ENCODE measurements at regions not wholly inside any gene's neighbourhood (a gene's known extent, or its start where the extent isn't known, plus 50 kb on each side); places are given as distances from the start of the nearest gene placed in this dataset.

DNA sequence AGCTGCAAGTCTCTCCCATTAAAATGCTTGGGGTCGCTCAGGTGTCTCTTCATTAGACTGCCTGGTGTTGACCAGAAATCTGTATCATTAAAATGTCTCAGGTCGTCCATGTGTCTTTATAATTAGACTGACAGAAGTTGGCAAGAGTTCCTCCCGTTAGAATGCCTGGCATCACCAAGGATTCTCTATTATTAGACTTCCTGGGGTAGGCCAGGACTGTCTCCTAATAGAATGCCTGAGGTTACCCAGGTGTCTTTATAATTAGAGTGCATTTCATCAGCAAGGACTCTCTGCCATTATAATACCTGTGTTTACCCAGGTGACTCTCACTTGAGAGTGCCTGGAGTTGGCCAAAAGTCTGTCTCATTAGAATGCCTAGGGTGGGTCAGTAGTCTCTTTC, 1537.2 kb downstream of the UQCRFS1 start:
- Histone ChIP-seq H3K27ac (no peak overlapping the region), H3K4me1 (peaks cover 36 to 44% of the 10 kb centered on the region in 2 donors), H3K9me3 (no peaks in the 10 kb centered on the region), H3K27me3 (no peaks in the 10 kb centered on the region), H3K4me3 (no peak overlapping the region), H3K36me3 (no peaks in the 10 kb centered on the region)
- in situ Hi-C loops (cut with MboI; ENCODE audit: low sequenced_read_pairs in 4 of 4), result no loop called here
- DNase-seq (no peak), ATAC-seq (no peak)
- no peak for TF ChIP-seq POLR2A (IDR thresholded peaks at IDR 0.05)
- TF ChIP-seq, protein P1, sequence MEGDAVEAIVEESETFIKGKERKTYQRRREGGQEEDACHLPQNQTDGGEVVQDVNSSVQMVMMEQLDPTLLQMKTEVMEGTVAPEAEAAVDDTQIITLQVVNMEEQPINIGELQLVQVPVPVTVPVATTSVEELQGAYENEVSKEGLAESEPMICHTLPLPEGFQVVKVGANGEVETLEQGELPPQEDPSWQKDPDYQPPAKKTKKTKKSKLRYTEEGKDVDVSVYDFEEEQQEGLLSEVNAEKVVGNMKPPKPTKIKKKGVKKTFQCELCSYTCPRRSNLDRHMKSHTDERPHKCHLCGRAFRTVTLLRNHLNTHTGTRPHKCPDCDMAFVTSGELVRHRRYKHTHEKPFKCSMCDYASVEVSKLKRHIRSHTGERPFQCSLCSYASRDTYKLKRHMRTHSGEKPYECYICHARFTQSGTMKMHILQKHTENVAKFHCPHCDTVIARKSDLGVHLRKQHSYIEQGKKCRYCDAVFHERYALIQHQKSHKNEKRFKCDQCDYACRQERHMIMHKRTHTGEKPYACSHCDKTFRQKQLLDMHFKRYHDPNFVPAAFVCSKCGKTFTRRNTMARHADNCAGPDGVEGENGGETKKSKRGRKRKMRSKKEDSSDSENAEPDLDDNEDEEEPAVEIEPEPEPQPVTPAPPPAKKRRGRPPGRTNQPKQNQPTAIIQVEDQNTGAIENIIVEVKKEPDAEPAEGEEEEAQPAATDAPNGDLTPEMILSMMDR (IDR thresholded peaks at IDR 0.05 in 4 of 5, conservative IDR thresholded peaks at IDR 0.05 in 1 of 5), result no peak
- intact Hi-C loops (cut with DNase I; ENCODE audit: low total_unique reads), result loop anchor here (5.0 kb wide), 1 partner anchor 117 kb away; no protein-coding TSS in a partner anchor

DNA sequence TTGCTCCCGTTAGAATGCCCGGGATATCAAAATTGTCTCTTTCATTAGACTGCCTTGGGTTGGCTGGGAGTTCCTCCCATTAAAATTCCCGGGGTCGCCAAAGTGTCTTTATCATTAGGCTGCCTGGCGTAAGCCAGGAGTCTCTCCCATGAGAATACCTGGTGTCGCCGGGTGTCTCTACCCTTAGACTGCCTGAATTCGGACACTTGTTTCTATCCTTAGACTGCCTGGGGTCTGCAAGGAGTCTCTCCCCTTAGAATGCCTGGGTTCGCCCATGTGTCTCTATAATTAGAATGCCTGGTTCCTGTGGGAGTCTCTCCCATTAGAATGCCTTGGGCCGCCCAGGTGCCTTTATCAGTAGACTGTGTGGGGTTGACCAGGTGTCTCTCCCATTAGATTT, 1538.2 kb downstream of the UQCRFS1 start:
- no peaks in the 10 kb centered on the region for H3K36me3 ChIP-seq
- DNase-seq (no peak), ATAC-seq (no peak)
- no peaks in the 10 kb centered on the region for H3K27me3 ChIP-seq
- H3K9me3 ChIP-seq, result no peaks in the 10 kb centered on the region
- H3K27ac ChIP-seq, result no peak overlapping the region
- TF ChIP-seq, protein P1 (IDR thresholded peaks at IDR 0.05 in 4 of 5, conservative IDR thresholded peaks at IDR 0.05 in 1 of 5), result no peak
- no peak for TF ChIP-seq POLR2A (IDR thresholded peaks at IDR 0.05)
- peaks cover 36 to 44% of the 10 kb centered on the region in 2 donors for H3K4me1 ChIP-seq
- intact Hi-C loops (cut with DNase I; ENCODE audit: low total_unique reads) (loop anchor here (5.0 kb wide), 1 partner anchor 118 kb away; no protein-coding TSS in a partner anchor), in situ Hi-C loops (cut with MboI; ENCODE audit: low sequenced_read_pairs in 4 of 4) (no loop called here)
- no peak overlapping the region for H3K4me3 ChIP-seq

DNA sequence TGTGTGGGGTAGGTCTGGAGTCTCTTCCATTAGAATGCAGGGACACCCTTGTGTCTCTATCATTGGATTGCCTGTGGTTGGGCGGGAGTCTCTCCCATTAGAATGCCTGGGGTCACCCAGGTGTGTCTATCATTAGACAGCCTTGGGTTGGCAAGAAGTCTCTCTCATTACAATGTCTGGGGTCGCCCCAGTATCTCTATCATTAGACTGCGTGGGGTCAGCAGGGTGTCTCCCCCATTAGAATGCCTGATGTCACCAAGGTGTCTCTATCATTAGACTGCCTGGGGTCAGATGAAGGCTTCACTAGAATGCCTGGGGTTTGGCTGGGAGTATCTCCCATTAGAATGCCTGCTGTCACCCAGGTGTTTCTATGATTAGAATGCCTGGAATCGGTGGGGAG, 1539.0 kb downstream of the UQCRFS1 start:
- in situ Hi-C loops (cut with MboI; ENCODE audit: low sequenced_read_pairs in 4 of 4), result no loop called here
- no peak for TF ChIP-seq POLR2A (IDR thresholded peaks at IDR 0.05)
- TF ChIP-seq, protein P1 (IDR thresholded peaks at IDR 0.05 in 4 of 5, conservative IDR thresholded peaks at IDR 0.05 in 1 of 5), result no peak
- intact Hi-C loops (cut with DNase I; ENCODE audit: low total_unique reads), result no loop called here
- Histone ChIP-seq H3K36me3 (no peaks in the 10 kb centered on the region), H3K4me1 (peaks cover 36 to 44% of the 10 kb centered on the region in 2 donors), H3K9me3 (no peaks in the 10 kb centered on the region), H3K4me3 (no peak overlapping the region), H3K27me3 (no peaks in the 10 kb centered on the region), H3K27ac (no peak overlapping the region)
- DNase-seq (no peak), ATAC-seq (no peak)

DNA sequence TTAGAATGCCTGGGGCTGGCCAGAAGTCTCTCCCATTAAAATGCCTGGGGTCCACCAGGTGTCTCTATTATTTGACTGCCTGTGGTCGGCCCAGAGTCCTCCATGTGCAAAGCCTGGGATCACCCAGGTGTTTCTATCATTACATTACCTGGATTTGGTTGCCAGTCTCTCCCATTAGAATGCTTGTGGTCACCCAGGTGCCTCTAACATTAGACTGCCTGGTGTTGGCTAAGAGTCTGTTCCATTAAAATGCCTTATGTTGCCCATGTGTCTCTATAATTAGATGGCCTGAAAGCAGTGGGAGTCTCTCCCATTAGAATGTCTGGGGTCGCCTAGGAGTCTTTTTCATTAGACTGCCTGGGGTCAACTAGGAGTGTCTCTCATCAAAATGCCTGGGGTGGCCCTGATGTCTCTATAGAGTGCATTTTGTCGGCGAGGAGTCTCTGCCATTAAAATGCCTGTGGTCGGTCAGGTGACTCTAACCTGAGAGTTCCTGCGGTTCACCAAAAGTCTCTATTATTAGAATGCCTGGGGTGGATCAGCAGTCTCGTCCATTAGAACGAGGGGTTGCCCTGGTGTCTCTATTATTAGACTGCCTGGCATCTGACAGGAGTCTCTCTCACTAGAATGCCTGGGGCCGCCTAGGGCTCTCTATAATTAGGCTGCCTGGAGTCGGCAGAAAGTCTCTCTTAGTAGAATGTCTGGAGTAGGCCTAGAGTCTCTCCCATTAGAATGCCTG, 1540.5 kb downstream of the UQCRFS1 start:
- in situ Hi-C loops (cut with MboI; ENCODE audit: low sequenced_read_pairs in 4 of 4) (no loop called here), intact Hi-C loops (cut with DNase I; ENCODE audit: low total_unique reads) (no loop called here)
- peak; percentile 72 to 74 for ATAC-seq

More for the DNA sequence above, 1540.5 kb downstream of the UQCRFS1 start:
- no peak for TF ChIP-seq POLR2A (IDR thresholded peaks at IDR 0.05)
- TF ChIP-seq, protein P1 (IDR thresholded peaks at IDR 0.05 in 4 of 5, conservative IDR thresholded peaks at IDR 0.05 in 1 of 5), result no peak
- Histone ChIP-seq H3K9me3 (no peaks in the 10 kb centered on the region), H3K27ac (peak overlapping the region in 2 of 4 donors; percentile 39 to 59), H3K4me1 (peaks cover 32 to 38% of the 10 kb centered on the region in 2 donors), H3K27me3 (no peaks in the 10 kb centered on the region), H3K4me3 (no peak overlapping the region), H3K36me3 (no peaks in the 10 kb centered on the region)
- DNase-seq, result peak; percentile 13 to 30

All from gastrocnemius medialis (tissue), 4 donors.